ENCODE measurements at regions not wholly inside any gene's neighbourhood (a gene's known extent, or its start where the extent isn't known, plus 50 kb on each side); places are given as distances from the start of the nearest gene placed in this dataset.

DNA sequence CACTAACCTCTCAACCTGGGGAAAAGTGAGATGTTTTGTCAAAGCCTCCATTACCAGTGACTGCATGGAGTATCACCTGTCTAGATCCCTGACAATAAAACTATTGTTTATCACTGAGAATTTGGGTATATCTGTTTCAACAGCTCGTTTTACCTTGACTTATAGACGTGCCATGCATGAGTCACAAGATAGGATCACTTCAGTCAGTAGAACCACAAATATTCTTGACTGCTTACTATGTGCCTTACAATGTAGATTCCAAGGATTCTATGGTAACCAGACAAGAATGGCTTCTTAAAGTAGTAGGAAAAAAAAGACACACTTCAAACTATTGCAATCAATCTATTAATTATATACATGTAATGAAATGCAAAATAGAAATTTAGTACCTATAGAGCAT is 55.7 kb upstream of the GRM7 start:
- CTCF ChIA-PET, result no interaction called here

DNA sequence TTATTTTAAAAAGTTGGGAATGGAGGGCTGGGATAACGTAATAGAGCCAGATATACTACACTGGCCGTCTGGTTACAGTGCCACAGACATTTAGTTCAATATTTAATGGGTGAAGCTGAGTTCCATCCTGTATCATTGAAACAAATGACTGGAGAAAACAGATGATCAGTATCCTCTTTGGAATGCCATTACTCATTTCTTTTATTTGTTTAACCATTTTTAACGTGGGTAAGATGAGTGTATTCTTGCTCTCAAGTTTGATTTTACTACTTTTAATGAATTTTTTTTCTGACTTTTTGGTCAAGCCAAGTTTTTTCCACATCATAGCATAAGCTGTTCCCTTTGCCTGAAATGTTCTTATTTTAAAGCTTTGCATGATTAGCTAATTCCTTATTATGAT is 53.9 kb upstream of the GRM7 start:
- no peak overlapping the region for H3K27ac ChIP-seq
- FAIRE-seq, result no peak
- WGBS (ENCODE audit: missing lambda C conversion rate), result 3% methylated on average over 3 of the region's 3 CpGs

More for the DNA sequence above, 55.7 kb upstream of the GRM7 start:
- ATAC-seq, result no peak
- Histone ChIP-seq H3K27ac (no peak overlapping the region), H3K4me2 (no peak overlapping the region), H3K4me3 (no peak overlapping the region), H3K9me3 (no peaks in the 10 kb centered on the region), H3K4me1 (no peaks in the 10 kb centered on the region)
- TF ChIP-seq ZSCAN20 (CRISPR knock-in tag; IDR thresholded peaks at IDR 0.05) (no peak), RFX5 (IDR thresholded peaks at IDR 0.05) (no peak), PHF8 (IDR thresholded peaks at IDR 0.05; ENCODE audit: borderline replicate concordance, low read depth) (no peak), EHMT2 (IDR thresholded peaks at IDR 0.05; ENCODE audit: low read depth) (no peak), TP53 (CRISPR knock-in tag; IDR thresholded peaks at IDR 0.05) (no peak), EP300 (IDR thresholded peaks at IDR 0.05) (no peak), FOXS1 (CRISPR knock-in tag; IDR thresholded peaks at IDR 0.05) (no peak), JUNB (IDR thresholded peaks at IDR 0.05) (no peak), FOSL2 (IDR thresholded peaks at IDR 0.05) (no peak), FOSL2 (CRISPR knock-in tag; IDR thresholded peaks at IDR 0.05) (no peak)
- TF ChIP-seq, protein P1, sequence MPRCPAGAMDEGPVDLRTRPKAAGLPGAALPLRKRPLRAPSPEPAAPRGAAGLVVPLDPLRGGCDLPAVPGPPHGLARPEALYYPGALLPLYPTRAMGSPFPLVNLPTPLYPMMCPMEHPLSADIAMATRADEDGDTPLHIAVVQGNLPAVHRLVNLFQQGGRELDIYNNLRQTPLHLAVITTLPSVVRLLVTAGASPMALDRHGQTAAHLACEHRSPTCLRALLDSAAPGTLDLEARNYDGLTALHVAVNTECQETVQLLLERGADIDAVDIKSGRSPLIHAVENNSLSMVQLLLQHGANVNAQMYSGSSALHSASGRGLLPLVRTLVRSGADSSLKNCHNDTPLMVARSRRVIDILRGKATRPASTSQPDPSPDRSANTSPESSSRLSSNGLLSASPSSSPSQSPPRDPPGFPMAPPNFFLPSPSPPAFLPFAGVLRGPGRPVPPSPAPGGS (IDR thresholded peaks at IDR 0.05), result no peak
- TF ChIP-seq, protein P2, sequence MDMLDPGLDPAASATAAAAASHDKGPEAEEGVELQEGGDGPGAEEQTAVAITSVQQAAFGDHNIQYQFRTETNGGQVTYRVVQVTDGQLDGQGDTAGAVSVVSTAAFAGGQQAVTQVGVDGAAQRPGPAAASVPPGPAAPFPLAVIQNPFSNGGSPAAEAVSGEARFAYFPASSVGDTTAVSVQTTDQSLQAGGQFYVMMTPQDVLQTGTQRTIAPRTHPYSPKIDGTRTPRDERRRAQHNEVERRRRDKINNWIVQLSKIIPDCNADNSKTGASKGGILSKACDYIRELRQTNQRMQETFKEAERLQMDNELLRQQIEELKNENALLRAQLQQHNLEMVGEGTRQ (IDR thresholded peaks at IDR 0.05), result no peak
- TF ChIP-seq, protein P3, sequence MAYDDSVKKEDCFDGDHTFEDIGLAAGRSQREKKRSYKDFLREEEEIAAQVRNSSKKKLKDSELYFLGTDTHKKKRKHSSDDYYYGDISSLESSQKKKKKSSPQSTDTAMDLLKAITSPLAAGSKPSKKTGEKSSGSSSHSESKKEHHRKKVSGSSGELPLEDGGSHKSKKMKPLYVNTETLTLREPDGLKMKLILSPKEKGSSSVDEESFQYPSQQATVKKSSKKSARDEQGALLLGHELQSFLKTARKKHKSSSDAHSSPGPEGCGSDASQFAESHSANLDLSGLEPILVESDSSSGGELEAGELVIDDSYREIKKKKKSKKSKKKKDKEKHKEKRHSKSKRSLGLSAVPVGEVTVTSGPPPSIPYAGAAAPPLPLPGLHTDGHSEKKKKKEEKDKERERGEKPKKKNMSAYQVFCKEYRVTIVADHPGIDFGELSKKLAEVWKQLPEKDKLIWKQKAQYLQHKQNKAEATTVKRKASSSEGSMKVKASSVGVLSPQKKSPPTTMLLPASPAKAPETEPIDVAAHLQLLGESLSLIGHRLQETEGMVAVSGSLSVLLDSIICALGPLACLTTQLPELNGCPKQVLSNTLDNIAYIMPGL (CRISPR knock-in tag; IDR thresholded peaks at IDR 0.05; ENCODE audit: borderline replicate concordance), result no peak
- TF ChIP-seq, protein P4, sequence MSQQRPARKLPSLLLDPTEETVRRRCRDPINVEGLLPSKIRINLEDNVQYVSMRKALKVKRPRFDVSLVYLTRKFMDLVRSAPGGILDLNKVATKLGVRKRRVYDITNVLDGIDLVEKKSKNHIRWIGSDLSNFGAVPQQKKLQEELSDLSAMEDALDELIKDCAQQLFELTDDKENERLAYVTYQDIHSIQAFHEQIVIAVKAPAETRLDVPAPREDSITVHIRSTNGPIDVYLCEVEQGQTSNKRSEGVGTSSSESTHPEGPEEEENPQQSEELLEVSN (IDR thresholded peaks at IDR 0.05; ENCODE audit: borderline replicate concordance, low read depth), result no peak
- FAIRE-seq, result no peak
- POLR2A ChIA-PET, result no interaction called here
- no peak for DNase-seq (ENCODE audit: low read depth in 1 of 2, low spot score in 1 of 2)
- 2% methylated on average over 2 of the region's 2 CpGs for WGBS (ENCODE audit: missing lambda C conversion rate)

More for the DNA sequence above, 53.9 kb upstream of the GRM7 start:
- POLR2A ChIA-PET, result no interaction called here
- CTCF ChIA-PET, result no interaction called here
- Histone ChIP-seq H3K4me3 (no peak overlapping the region), H3K4me2 (no peak overlapping the region), H3K4me1 (no peaks in the 10 kb centered on the region), H3K9me3 (no peaks in the 10 kb centered on the region)
- no peak for ATAC-seq
- DNase-seq (ENCODE audit: low read depth in 1 of 2, low spot score in 1 of 2), result no peak
- TF ChIP-seq CTCF (IDR thresholded peaks at IDR 0.05) (no peak), TFCP2L1 (CRISPR knock-in tag; IDR thresholded peaks at IDR 0.05) (no peak), GATA3 (IDR thresholded peaks at IDR 0.05; ENCODE audit: borderline replicate concordance) (no peak), PBX3 (IDR thresholded peaks at IDR 0.05) (no peak), MAFK (IDR thresholded peaks at IDR 0.05; ENCODE audit: partially characterized antibody) (no peak), FOSB (CRISPR knock-in tag; IDR thresholded peaks at IDR 0.05) (no peak), CBX2 (IDR thresholded peaks at IDR 0.05; ENCODE audit: borderline replicate concordance, low read depth) (no peak)

Data from A549 (cell line).